AG10803 (cell line): ENCODE measurements at regions not wholly inside any gene's neighbourhood (a gene's known extent, or its start where the extent isn't known, plus 50 kb on each side); places are given as distances from the start of the nearest gene placed in this dataset.
A peak's percentile ranks its signal among the peaks of the same experiment; 100 is the strongest.

Experiments
- DNase-seq: peaks from one replicate; pipeline ENCODE4 v3.0.0; 2010; ENCODE audit warnings: low read depth
- H3K4me3 ChIP-seq: 2 replicates; pipeline ENCODE4 v1.5.1; 2011; ENCODE audit warnings: mild to moderate bottlenecking, low read length, control low read depth
- CTCF ChIP-seq: conservative IDR thresholded peaks from 2 replicates; pipeline ENCODE4 v1.5.1; 2011; ENCODE audit warnings: mild to moderate bottlenecking, low read length, control low read depth, inconsistent platforms

- no peak overlapping the region for H3K4me3 ChIP-seq
- no peak for TF ChIP-seq CTCF
- no peak for DNase-seq
Measured at GRCh38 chr20:23299673-23300050, 50.9 kb upstream of the NXT1 start.

- peak; percentile 67 for DNase-seq
- TF ChIP-seq CTCF = no peak
- no peak overlapping the region for H3K4me3 ChIP-seq
Measured at GRCh38 chr20:23298926-23299672, 51.5 kb upstream of the NXT1 start.

- peak; percentile 37 for DNase-seq
- H3K4me3 ChIP-seq = no peak overlapping the region
- no peak for TF ChIP-seq CTCF
Measured at GRCh38 chr20:23298155-23298554, 52.4 kb upstream of the NXT1 start.

- no peak for TF ChIP-seq CTCF
- peak; percentile 50 for DNase-seq
- no peak overlapping the region for H3K4me3 ChIP-seq
Measured at GRCh38 chr20:23296841-23297701, 53.5 kb upstream of the NXT1 start.

- H3K4me3 ChIP-seq = no peak overlapping the region
- TF ChIP-seq CTCF = no peak
- no peak for DNase-seq
Measured at GRCh38 chr20:23295934-23296333, 54.7 kb upstream of the NXT1 start.

- no peak overlapping the region for H3K4me3 ChIP-seq
- DNase-seq = no peak
- TF ChIP-seq CTCF = no peak
Measured at GRCh38 chr20:23294671-23295070, 55.9 kb upstream of the NXT1 start.

GRCh38 chr20:23294166-23294565, 56.4 kb upstream of the NXT1 start:
- TF ChIP-seq CTCF = no peak
- H3K4me3 ChIP-seq = no peak overlapping the region
- DNase-seq = no peak
